ENCODE measurements at regions not wholly inside any gene's neighbourhood (a gene's known extent, or its start where the extent isn't known, plus 50 kb on each side); places are given as distances from the start of the nearest gene placed in this dataset.
A peak's percentile ranks its signal among the peaks of the same experiment; 100 is the strongest.

GRCh38 chr14:54312166-54312801 lies 84.5 kb upstream of the CDKN3 start:
- DNase-seq (ENCODE audit: low spot score), result peak; percentile 13

DNA sequence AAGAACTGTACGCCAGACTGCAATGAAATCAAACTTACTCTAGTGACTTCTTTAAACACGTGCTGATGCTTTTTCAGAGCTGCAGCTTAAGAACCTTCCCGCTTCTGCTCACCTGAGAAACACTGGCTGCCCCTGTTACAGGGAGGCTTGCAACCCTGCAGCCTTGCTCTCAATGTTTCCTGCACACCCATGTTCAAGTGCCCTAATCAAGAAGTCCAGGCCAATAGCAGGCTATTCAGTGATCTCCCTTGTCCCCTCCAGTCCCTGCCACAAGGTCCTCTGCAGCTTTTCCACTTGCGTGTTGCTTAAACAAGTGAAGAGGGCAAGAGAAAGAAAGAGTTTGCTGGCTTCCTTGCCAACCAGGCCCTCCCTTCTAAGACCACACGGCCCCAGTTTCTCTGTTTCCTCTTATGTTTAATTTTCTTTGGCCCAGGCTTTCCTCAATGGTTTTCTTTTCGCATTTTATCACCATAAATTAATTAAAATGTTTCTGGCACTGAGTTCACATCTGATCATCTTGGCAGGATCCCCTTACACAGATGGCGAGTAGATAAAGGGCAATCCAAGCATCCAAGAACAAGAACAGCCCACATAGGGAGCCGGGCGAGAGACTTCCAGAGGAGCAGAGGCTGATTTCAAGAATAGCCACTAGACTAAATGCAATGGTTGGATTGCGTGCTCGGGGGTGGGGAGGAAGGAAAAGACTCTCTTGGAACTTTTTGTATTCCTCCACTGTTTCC lies 82.3 kb upstream of the CDKN3 start:
- no peak for DNase-seq (ENCODE audit: low spot score)

DNA sequence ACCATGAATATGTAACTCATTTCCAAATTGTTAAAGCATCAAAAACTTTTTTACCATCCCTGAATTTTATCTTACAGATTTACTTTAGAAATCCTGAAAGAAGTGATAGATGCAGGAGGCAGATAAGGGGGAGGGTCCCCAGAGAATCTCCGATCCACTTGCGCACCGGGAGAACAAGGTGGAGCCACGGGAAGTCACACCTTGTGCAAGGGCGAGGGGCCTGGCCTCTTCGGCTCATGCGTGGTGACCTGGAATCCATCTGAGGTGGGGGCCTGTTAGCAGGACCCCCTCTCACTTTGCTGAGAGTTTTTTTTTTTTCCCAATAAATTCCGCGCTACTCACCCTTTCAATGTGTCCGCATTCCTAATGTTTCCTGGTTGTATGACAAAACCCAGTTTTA lies 80.2 kb upstream of the CDKN3 start:
- DNase-seq (ENCODE audit: low spot score), result no peak

DNA sequence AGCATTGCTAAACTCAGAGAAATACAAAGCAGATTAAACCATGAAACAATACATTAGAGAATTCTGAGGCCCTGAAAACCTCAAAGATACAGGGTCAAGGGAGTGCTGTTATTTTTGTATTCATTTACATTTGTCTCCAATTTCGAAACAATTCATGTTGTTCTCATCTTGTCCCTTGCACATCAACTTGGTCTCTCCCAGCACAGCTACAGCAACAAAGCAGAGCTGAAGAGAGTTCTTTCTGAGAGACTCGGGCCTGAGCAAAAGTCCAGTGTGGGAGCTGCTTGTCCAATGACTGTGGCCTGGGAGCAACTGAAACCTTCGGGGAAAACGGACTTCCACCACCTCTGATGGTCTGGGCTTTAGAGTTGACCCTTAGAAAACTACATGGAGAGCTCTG lies 79.4 kb upstream of the CDKN3 start:
- no peak for DNase-seq (ENCODE audit: low spot score)

GRCh38 chr14:54322246-54322645 lies 74.6 kb upstream of the CDKN3 start:
- DNase-seq (ENCODE audit: low spot score), result no peak

DNA sequence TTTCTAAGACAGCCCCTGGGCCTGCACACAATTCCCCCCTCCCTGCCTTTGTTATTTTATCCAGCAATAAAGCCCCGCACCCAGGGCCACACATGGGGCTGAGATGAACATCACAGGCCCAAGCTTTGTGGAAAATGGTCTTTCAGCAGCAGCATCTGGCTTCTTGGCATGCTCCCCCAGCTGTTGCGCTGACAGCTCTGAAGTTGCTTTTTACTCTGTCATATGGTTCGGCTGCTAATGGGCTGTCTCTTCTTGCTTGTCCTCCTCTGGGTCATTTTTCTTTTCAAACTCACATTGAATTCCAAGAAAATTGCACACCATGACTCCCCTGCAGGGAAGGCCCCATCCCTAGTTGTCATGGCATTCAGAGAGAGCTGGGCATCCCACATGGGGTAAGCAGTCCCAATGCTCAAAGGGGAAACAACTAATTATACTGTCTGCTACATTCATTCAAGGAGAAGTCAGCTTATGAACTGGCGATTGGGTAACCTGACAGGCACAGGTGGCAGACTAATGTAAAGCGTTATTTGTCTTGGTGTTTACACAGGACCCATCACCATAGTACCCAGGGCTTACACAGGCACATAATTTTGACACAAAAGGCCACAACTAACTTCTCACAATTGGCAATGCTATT lies 74.0 kb upstream of the CDKN3 start:
- DNase-seq (ENCODE audit: low spot score), result no peak

DNA sequence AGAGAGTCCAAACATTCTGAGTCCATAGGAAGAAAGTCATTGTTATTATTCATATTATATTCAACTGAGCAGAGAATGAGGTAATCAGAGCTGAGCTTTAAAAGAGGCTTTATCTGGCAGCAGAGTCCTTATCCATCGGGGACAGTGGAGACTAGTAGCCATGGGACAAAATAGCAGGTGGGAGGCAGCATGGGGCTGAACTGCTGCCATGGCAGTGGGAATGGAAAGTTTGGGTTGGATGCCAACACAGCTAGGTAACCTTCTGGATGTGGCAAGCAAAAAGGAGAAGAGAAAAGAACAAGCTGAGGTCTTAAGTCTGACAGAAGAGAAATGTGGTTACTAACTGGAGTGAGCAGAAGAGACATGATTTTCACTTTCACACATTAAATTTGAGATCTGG lies 71.0 kb upstream of the CDKN3 start:
- no peak for DNase-seq (ENCODE audit: low spot score)

- DNase-seq (ENCODE audit: low spot score), result peak; percentile 78
Observed at GRCh38 chr14:54329082-54329695, 67.6 kb upstream of the CDKN3 start.

- no peak for DNase-seq (ENCODE audit: low spot score)
Observed at GRCh38 chr14:54330876-54331275, 65.9 kb upstream of the CDKN3 start.

DNA sequence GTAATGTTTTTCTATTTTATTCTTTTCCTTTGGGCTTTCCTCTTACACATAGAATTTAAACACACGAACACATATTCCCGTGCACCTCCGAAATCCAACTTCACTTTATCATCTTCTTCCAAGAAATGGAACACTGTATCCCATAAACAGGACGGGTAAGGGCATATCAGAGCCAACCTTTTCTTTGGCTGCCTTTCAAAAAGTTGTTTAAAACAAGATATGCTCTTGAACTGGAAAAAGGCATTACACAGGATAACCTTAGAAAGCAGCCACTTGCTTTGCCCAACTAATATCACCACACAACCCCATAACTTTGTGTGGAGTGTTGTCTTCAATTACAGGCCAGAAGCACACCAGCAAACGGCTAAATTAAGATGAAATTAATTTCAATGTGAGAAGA lies 65.3 kb upstream of the CDKN3 start:
- DNase-seq (ENCODE audit: low spot score), result no peak

DNA sequence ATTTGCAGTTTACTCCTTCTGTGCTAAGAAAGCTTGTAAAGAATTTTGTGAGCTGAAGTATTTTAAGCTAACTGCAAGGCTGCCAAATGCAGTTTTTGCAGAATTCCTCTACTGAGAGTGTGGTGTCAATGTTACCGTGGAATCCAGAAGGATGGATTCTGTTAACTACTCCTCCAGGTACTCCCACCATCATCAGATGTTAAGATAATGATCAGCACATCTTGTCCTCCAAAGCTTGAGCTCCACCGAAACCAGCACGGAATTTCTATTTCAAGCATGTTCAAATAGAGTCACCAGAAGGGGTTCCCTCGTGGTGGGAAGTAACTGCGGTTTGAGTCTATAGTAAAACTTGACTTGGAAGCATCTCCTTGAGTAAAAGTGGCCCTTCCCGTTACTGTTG lies 64.3 kb upstream of the CDKN3 start:
- DNase-seq (ENCODE audit: low spot score), result no peak

DNA sequence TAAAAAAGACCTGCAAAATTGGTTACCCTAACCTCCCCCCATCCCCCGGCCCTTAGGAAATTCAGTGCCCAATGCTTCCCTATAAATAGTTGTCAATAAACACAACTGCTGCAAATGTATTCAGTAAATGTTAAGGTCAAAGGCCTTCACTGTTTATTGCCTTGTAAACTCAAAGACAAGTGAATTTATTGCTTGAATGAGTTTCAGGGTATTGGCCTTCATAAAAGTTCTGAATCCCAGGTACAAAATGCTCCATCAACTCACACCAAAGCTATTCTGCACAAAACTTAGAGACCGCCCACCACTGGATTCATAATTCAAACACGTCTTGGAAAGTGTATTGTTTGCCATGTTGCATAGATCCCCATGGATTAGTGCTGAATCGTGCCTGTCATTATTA lies 63.3 kb upstream of the CDKN3 start:
- no peak for DNase-seq (ENCODE audit: low spot score)

GRCh38 chr14:54335569-54336155 lies 61.1 kb upstream of the CDKN3 start:
- DNase-seq (ENCODE audit: low spot score), result no peak

DNA sequence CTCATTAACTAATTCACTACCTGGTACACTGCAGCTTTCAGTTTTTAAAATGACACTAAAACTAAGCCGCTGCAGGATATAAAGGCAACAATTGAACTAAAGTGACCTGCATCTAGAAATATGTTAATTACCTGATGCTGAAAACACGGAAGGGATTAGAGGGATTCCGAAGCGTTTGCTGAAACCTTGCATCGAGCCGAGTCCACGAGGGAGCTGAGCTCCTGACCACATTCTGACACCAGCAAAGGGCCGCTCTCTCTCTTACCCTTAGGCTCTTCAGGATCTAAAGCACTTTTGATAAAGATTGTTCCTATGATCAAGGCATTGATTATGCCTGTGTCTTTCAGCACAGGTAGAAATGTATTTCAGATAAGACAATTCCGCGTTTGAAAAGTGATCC lies 59.5 kb upstream of the CDKN3 start:
- peak; percentile 68 for DNase-seq (ENCODE audit: low spot score)

GRCh38 chr14:54338696-54339317 lies 58.0 kb upstream of the CDKN3 start:
- peak; percentile 25 for DNase-seq (ENCODE audit: low spot score)

- DNase-seq (ENCODE audit: low spot score), result no peak
Observed at GRCh38 chr14:54339771-54340170, 57.0 kb upstream of the CDKN3 start.

GRCh38 chr14:54342806-54343205 lies 54.0 kb upstream of the CDKN3 start:
- DNase-seq (ENCODE audit: low spot score), result peak; percentile 86

- DNase-seq (ENCODE audit: low spot score), result peak; percentile 87
Observed at GRCh38 chr14:54343272-54344121, 53.3 kb upstream of the CDKN3 start.

GRCh38 chr14:54344445-54344844 lies 52.4 kb upstream of the CDKN3 start:
- peak; percentile 81 for DNase-seq (ENCODE audit: low spot score)

- DNase-seq (ENCODE audit: low spot score), result no peak
Observed at GRCh38 chr14:54346257-54346656, 50.5 kb upstream of the CDKN3 start.
